ENCODE measurements at regions not wholly inside any gene's neighbourhood (a gene's known extent, or its start where the extent isn't known, plus 50 kb on each side); places are given as distances from the start of the nearest gene placed in this dataset.

DNA sequence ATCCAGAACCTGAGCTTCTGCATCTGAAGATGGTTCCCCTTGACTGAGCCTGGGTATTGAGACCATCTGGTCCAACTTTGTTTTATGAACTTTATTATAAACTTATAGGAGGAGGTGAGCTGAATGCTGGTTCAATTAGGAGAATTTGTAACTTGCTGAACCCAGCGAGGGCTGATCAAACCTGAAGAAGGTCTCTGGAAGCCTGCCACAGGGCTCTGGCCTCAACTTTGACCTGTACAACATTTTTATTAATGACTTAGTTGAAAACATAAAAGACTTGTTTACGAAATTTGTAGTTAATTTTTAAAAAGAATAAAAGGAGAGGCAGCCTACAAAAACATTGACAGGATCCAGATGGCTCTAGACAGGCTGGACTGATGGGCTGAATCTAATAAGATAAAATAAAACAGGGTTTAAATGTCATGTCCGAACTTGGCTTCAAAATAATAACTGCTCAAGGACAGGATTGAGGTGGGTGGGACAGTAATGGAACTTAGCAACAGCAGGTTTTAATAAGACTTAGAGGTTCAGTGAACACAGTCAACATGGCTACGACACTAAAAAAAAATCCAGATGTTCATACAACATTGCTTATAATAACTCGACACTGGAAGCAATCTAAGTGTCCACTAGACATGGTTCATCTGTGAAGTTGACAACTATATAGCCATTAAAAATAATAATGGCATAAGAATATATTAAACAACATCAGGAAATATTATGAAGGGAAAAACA is 53.4 kb upstream of the GJB5 start:
- TF ChIP-seq, protein P1, sequence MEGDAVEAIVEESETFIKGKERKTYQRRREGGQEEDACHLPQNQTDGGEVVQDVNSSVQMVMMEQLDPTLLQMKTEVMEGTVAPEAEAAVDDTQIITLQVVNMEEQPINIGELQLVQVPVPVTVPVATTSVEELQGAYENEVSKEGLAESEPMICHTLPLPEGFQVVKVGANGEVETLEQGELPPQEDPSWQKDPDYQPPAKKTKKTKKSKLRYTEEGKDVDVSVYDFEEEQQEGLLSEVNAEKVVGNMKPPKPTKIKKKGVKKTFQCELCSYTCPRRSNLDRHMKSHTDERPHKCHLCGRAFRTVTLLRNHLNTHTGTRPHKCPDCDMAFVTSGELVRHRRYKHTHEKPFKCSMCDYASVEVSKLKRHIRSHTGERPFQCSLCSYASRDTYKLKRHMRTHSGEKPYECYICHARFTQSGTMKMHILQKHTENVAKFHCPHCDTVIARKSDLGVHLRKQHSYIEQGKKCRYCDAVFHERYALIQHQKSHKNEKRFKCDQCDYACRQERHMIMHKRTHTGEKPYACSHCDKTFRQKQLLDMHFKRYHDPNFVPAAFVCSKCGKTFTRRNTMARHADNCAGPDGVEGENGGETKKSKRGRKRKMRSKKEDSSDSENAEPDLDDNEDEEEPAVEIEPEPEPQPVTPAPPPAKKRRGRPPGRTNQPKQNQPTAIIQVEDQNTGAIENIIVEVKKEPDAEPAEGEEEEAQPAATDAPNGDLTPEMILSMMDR (IDR thresholded peaks at IDR 0.05; ENCODE audit: insufficient read depth, low read length) = no peak
- TF ChIP-seq POLR2AphosphoS5 (IDR thresholded peaks at IDR 0.05; ENCODE audit: low read depth) (no peak), GABPA (IDR thresholded peaks at IDR 0.05; ENCODE audit: low read depth) (no peak)
- TF ChIP-seq, protein P2, sequence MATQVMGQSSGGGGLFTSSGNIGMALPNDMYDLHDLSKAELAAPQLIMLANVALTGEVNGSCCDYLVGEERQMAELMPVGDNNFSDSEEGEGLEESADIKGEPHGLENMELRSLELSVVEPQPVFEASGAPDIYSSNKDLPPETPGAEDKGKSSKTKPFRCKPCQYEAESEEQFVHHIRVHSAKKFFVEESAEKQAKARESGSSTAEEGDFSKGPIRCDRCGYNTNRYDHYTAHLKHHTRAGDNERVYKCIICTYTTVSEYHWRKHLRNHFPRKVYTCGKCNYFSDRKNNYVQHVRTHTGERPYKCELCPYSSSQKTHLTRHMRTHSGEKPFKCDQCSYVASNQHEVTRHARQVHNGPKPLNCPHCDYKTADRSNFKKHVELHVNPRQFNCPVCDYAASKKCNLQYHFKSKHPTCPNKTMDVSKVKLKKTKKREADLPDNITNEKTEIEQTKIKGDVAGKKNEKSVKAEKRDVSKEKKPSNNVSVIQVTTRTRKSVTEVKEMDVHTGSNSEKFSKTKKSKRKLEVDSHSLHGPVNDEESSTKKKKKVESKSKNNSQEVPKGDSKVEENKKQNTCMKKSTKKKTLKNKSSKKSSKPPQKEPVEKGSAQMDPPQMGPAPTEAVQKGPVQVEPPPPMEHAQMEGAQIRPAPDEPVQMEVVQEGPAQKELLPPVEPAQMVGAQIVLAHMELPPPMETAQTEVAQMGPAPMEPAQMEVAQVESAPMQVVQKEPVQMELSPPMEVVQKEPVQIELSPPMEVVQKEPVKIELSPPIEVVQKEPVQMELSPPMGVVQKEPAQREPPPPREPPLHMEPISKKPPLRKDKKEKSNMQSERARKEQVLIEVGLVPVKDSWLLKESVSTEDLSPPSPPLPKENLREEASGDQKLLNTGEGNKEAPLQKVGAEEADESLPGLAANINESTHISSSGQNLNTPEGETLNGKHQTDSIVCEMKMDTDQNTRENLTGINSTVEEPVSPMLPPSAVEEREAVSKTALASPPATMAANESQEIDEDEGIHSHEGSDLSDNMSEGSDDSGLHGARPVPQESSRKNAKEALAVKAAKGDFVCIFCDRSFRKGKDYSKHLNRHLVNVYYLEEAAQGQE (IDR thresholded peaks at IDR 0.05; ENCODE audit: insufficient replicate concordance, low read depth) = no peak

All from HL-60 (cell line).